OCI-LY1 (cell line): ENCODE measurements at regions not wholly inside any gene's neighbourhood (a gene's known extent, or its start where the extent isn't known, plus 50 kb on each side); places are given as distances from the start of the nearest gene placed in this dataset.
"Not testable (repeated sequence)": the region's sequence is repeated elsewhere in the genome, so short reads cannot be mapped to it uniquely, and the experiment has no call there.

Experiments used
- EZH2 ChIP-seq: fragments of 200-600 bp; sonication (generic), shearing (Covaris generic); IDR thresholded peaks from 2 replicates; pipeline ENCODE4 v1.8.0; 2017; ENCODE audit warnings: borderline replicate concordance, mixed run types, mild to moderate bottlenecking, antibody characterized with exemption, low read length, moderate library complexity, mixed read lengths
- TF ChIP-seq, protein P1 (sequence below): fragments of 200-600 bp; sonication (generic), shearing (Covaris generic); IDR thresholded peaks from 2 replicates; pipeline ENCODE4 v1.5.1; 2017; ENCODE audit warnings: mild to moderate bottlenecking, antibody characterized with exemption, low read length, moderate library complexity, mixed read lengths

DNA sequence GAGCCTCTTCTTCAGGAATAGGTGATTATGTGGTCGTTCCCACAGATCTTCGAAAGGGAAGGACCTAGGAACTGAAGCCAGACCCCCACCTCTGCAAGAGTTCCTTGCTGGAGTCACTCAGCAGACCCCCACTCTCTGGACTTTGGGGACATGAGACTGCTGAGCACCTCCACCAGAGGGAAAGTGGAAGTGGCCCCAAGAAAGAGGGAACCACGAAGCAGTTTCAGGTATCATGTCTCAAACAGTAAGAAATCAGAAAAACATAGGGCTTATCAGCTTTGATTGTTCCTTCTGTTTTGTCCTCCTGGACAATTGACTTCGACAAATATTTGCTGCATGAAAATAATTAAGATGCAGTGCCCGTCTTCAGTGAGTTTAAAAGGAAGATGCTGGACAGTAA lies 98.9 kb downstream of the CDRT15L2 start:
- TF ChIP-seq, protein P1, sequence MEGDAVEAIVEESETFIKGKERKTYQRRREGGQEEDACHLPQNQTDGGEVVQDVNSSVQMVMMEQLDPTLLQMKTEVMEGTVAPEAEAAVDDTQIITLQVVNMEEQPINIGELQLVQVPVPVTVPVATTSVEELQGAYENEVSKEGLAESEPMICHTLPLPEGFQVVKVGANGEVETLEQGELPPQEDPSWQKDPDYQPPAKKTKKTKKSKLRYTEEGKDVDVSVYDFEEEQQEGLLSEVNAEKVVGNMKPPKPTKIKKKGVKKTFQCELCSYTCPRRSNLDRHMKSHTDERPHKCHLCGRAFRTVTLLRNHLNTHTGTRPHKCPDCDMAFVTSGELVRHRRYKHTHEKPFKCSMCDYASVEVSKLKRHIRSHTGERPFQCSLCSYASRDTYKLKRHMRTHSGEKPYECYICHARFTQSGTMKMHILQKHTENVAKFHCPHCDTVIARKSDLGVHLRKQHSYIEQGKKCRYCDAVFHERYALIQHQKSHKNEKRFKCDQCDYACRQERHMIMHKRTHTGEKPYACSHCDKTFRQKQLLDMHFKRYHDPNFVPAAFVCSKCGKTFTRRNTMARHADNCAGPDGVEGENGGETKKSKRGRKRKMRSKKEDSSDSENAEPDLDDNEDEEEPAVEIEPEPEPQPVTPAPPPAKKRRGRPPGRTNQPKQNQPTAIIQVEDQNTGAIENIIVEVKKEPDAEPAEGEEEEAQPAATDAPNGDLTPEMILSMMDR: not testable (repeated sequence)
- TF ChIP-seq EZH2: not testable (repeated sequence)
